ENCODE measurements at regions not wholly inside any gene's neighbourhood (a gene's known extent, or its start where the extent isn't known, plus 50 kb on each side); places are given as distances from the start of the nearest gene placed in this dataset.
"Not testable (repeated sequence)": the region's sequence is repeated elsewhere in the genome, so short reads cannot be mapped to it uniquely, and the experiment has no call there.

GRCh38 chr3:171980578-171981270 is 58.7 kb upstream of the FNDC3B start:
- Histone ChIP-seq H3K36me3 (no peaks in the 10 kb centered on the region), H3K9me3 (replicated peaks) (no peaks in the 10 kb centered on the region), H3K27ac (no peak overlapping the region), H3K27me3 (replicated peaks) (no peaks in the 10 kb centered on the region), H3K4me3 (no peak overlapping the region), H3K4me1 (replicated peaks) (peaks cover 5% of the 10 kb centered on the region)
- no peak for DNase-seq (ENCODE audit: low read depth in 1 of 2, low spot score in 2 of 2)

GRCh38 chr3:171981271-171981605 is 58.1 kb upstream of the FNDC3B start:
- H3K27me3 ChIP-seq (replicated peaks), result no peaks in the 10 kb centered on the region
- H3K27ac ChIP-seq, result no peak overlapping the region
- no peaks in the 10 kb centered on the region for H3K36me3 ChIP-seq
- no peak overlapping the region for H3K4me3 ChIP-seq
- DNase-seq (ENCODE audit: low read depth in 1 of 2, low spot score in 2 of 2), result no peak
- H3K4me1 ChIP-seq (replicated peaks), result peaks cover 5% of the 10 kb centered on the region
- no peaks in the 10 kb centered on the region for H3K9me3 ChIP-seq (replicated peaks)

- no peaks in the 10 kb centered on the region for H3K36me3 ChIP-seq
- peaks cover 5% of the 10 kb centered on the region for H3K4me1 ChIP-seq (replicated peaks)
- peak in 1 of 2 experiments; percentile 50 for DNase-seq (ENCODE audit: low read depth in 1 of 2, low spot score in 2 of 2)
- peak overlapping the region; percentile 73 for H3K27ac ChIP-seq
- no peak overlapping the region for H3K4me3 ChIP-seq
- H3K27me3 ChIP-seq (replicated peaks), result no peaks in the 10 kb centered on the region
- no peaks in the 10 kb centered on the region for H3K9me3 ChIP-seq (replicated peaks)
These were observed 56.5 kb upstream of the FNDC3B start for GRCh38 chr3:171982828-171983227.

GRCh38 chr3:171983685-171984084 is 55.7 kb upstream of the FNDC3B start:
- not testable (repeated sequence) for H3K9me3 ChIP-seq (replicated peaks); H3K4me3 ChIP-seq; H3K27ac ChIP-seq; H3K36me3 ChIP-seq; DNase-seq (ENCODE audit: low read depth in 1 of 2, low spot score in 2 of 2); H3K27me3 ChIP-seq (replicated peaks); H3K4me1 ChIP-seq (replicated peaks)

- no peaks in the 10 kb centered on the region for H3K9me3 ChIP-seq (replicated peaks)
- no peak overlapping the region for H3K4me3 ChIP-seq
- H3K36me3 ChIP-seq, result no peaks in the 10 kb centered on the region
- DNase-seq (ENCODE audit: low read depth in 1 of 2, low spot score in 2 of 2), result no peak
- H3K27me3 ChIP-seq (replicated peaks), result no peaks in the 10 kb centered on the region
- H3K27ac ChIP-seq, result no peak overlapping the region
- H3K4me1 ChIP-seq (replicated peaks), result peaks cover 5% of the 10 kb centered on the region
These were observed 54.5 kb upstream of the FNDC3B start for GRCh38 chr3:171984883-171985282.

GRCh38 chr3:171986176-171986575 is 53.2 kb upstream of the FNDC3B start:
- H3K9me3 ChIP-seq (replicated peaks), result no peaks in the 10 kb centered on the region
- DNase-seq (ENCODE audit: low read depth in 1 of 2, low spot score in 2 of 2), result no peak

GRCh38 chr3:171986757-171987518 is 52.4 kb upstream of the FNDC3B start:
- Histone ChIP-seq H3K27me3 (replicated peaks) (no peaks in the 10 kb centered on the region), H3K9me3 (replicated peaks) (no peaks in the 10 kb centered on the region), H3K27ac (no peak overlapping the region), H3K4me1 (replicated peaks) (peaks cover 5% of the 10 kb centered on the region), H3K4me3 (no peak overlapping the region), H3K36me3 (no peaks in the 10 kb centered on the region)
- DNase-seq (ENCODE audit: low read depth in 1 of 2, low spot score in 2 of 2), result no peak

More at GRCh38 chr3:171986176-171986575, 53.2 kb upstream of the FNDC3B start:
- Histone ChIP-seq H3K36me3 (no peaks in the 10 kb centered on the region), H3K27ac (no peak overlapping the region), H3K4me1 (replicated peaks) (peaks cover 5% of the 10 kb centered on the region), H3K4me3 (no peak overlapping the region), H3K27me3 (replicated peaks) (no peaks in the 10 kb centered on the region)

All from SJSA1 (cell line).